GM12865 (cell line): ENCODE measurements at regions not wholly inside any gene's neighbourhood (a gene's known extent, or its start where the extent isn't known, plus 50 kb on each side); places are given as distances from the start of the nearest gene placed in this dataset.
"Not testable (repeated sequence)": the region's sequence is repeated elsewhere in the genome, so short reads cannot be mapped to it uniquely, and the experiment has no call there.

Experiments
- DNase-seq: peaks from one replicate; pipeline ENCODE4 v3.0.0; 2010; ENCODE audit warnings: low read depth
- H3K4me3 ChIP-seq: 2 replicates; pipeline ENCODE4 v1.5.1; 2011; ENCODE audit warnings: mild to moderate bottlenecking, low read depth, low read length, control low read depth
- CTCF ChIP-seq: IDR thresholded peaks from 2 replicates; pipeline ENCODE4 v1.5.1; 2011; ENCODE audit warnings: low read length, control low read depth, low read depth, inconsistent platforms; ENCODE audit not compliant: insufficient read depth; ENCODE audit errors: missing control alignments

GRCh38 chr9:115556432-115556831 is 438.5 kb upstream of the TNC start:
- no peak overlapping the region for H3K4me3 ChIP-seq
- DNase-seq: no peak
- TF ChIP-seq CTCF: no peak

GRCh38 chr9:115575147-115575546 is 457.2 kb upstream of the TNC start:
- DNase-seq: no peak
- no peak overlapping the region for H3K4me3 ChIP-seq
- no peak for TF ChIP-seq CTCF

- DNase-seq, H3K4me3 ChIP-seq: not testable (repeated sequence)
These were observed 467.5 kb upstream of the TNC start for GRCh38 chr9:115585458-115585857.

- no peak for DNase-seq
- no peak for TF ChIP-seq CTCF
- no peak overlapping the region for H3K4me3 ChIP-seq
These were observed 469.4 kb upstream of the TNC start for GRCh38 chr9:115587310-115587709.

GRCh38 chr9:115590011-115590410 is 472.1 kb upstream of the TNC start:
- DNase-seq: no peak
- H3K4me3 ChIP-seq: no peak overlapping the region
- TF ChIP-seq CTCF: no peak

GRCh38 chr9:115591584-115591984 is 473.6 kb upstream of the TNC start:
- peak; percentile 50 for TF ChIP-seq CTCF
- DNase-seq: peak; percentile 35

GRCh38 chr9:115593587-115594091 is 475.7 kb upstream of the TNC start:
- DNase-seq: peak; percentile 24
- TF ChIP-seq CTCF: peak; percentile 55
- no peak overlapping the region for H3K4me3 ChIP-seq

More at GRCh38 chr9:115591584-115591984, 473.6 kb upstream of the TNC start:
- H3K4me3 ChIP-seq: no peak overlapping the region
